Neural crest cell (in vitro differentiated cells): ENCODE measurements at regions not wholly inside any gene's neighbourhood (a gene's known extent, or its start where the extent isn't known, plus 50 kb on each side); places are given as distances from the start of the nearest gene placed in this dataset.

Source experiments
- DNase-seq: peaks from one replicate; pipeline ENCODE4 v3.0.0; 2021; ENCODE audit warnings: low read depth, mixed read lengths, low spot score
- H3K27ac Mint-ChIP-seq: one replicate; pipeline ENCODE4 v1.8.0; 2021; ENCODE audit warnings: mild to moderate bottlenecking, mixed read lengths; ENCODE audit not compliant: unreplicated experiment
- H3K27me3 Mint-ChIP-seq: 2 replicates; pipeline ENCODE4 v1.8.0; 2021; ENCODE audit warnings: low read depth, mild to moderate bottlenecking, mixed read lengths
- H3K36me3 Mint-ChIP-seq: 2 replicates; pipeline ENCODE4 v1.8.0; 2021; ENCODE audit warnings: low read depth, mild to moderate bottlenecking, mixed read lengths
- H3K4me1 Mint-ChIP-seq: 2 replicates; pipeline ENCODE4 v1.8.0; 2021; ENCODE audit warnings: mixed read lengths
- H3K4me3 Mint-ChIP-seq: one replicate; pipeline ENCODE4 v1.8.0; 2021; ENCODE audit warnings: mild to moderate bottlenecking, mixed read lengths
- H3K9me3 Mint-ChIP-seq: 2 replicates; pipeline ENCODE4 v1.8.0; 2021; ENCODE audit warnings: mixed read lengths
- TF ChIP-seq, protein P1 (sequence below): fragments of 200-600 bp; sonication (generic); conservative IDR thresholded peaks from 2 replicates; pipeline ENCODE4 v1.5.0; 2021; ENCODE audit warnings: antibody characterized with exemption, mild to moderate bottlenecking

DNA sequence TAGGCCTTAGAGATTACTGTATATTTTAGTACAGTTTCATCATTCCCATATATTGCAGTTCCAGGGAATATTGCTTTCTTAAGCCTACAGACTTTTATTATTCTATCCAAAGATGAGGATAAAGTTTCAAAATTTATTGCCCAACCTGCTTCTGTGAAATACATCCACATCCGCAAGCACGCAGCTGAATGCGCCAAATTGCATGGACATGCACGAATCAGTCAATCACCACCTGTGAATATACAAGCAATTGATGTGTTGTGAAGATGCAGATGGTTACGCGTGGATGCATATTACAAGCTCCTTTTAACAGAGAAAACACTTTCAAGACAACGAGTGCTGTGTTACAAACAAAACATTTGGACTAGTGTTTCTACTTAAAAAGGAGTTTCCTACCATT is 577.8 kb upstream of the PLXNA2 start:
- TF ChIP-seq, protein P1, sequence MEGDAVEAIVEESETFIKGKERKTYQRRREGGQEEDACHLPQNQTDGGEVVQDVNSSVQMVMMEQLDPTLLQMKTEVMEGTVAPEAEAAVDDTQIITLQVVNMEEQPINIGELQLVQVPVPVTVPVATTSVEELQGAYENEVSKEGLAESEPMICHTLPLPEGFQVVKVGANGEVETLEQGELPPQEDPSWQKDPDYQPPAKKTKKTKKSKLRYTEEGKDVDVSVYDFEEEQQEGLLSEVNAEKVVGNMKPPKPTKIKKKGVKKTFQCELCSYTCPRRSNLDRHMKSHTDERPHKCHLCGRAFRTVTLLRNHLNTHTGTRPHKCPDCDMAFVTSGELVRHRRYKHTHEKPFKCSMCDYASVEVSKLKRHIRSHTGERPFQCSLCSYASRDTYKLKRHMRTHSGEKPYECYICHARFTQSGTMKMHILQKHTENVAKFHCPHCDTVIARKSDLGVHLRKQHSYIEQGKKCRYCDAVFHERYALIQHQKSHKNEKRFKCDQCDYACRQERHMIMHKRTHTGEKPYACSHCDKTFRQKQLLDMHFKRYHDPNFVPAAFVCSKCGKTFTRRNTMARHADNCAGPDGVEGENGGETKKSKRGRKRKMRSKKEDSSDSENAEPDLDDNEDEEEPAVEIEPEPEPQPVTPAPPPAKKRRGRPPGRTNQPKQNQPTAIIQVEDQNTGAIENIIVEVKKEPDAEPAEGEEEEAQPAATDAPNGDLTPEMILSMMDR: no peak
- Mint-ChIP-seq H3K4me3 (no peak overlapping the region), H3K4me1 (no peaks in the 10 kb centered on the region), H3K27me3 (no peaks in the 10 kb centered on the region), H3K36me3 (no peaks in the 10 kb centered on the region), H3K9me3 (no peaks in the 10 kb centered on the region), H3K27ac (no peak overlapping the region)
- DNase-seq: no peak

DNA sequence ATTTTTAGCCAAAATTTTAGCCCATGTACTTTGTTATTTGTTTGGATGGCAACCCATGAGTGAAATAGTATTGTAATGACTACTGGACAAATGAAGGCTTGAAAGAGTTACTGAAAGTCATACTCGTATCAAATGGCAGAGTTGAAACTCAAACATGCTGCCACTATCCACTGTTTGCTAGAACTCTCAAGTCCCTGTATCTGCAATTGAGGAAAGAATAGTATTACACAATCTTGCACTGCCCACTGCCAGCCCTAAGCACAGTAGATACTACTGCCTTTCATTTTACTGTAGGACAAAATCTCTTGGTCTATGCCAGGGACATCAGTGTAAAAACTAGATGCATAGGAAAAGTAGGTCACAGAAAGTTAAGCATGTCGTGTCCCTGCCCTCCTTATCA is 581.1 kb upstream of the PLXNA2 start:
- no peak for DNase-seq
- no peaks in the 10 kb centered on the region for H3K9me3 Mint-ChIP-seq
- H3K36me3 Mint-ChIP-seq: no peaks in the 10 kb centered on the region
- no peak overlapping the region for H3K4me3 Mint-ChIP-seq
- no peaks in the 10 kb centered on the region for H3K4me1 Mint-ChIP-seq
- H3K27me3 Mint-ChIP-seq: no peaks in the 10 kb centered on the region
- no peak overlapping the region for H3K27ac Mint-ChIP-seq
- TF ChIP-seq, protein P1: no peak

DNA sequence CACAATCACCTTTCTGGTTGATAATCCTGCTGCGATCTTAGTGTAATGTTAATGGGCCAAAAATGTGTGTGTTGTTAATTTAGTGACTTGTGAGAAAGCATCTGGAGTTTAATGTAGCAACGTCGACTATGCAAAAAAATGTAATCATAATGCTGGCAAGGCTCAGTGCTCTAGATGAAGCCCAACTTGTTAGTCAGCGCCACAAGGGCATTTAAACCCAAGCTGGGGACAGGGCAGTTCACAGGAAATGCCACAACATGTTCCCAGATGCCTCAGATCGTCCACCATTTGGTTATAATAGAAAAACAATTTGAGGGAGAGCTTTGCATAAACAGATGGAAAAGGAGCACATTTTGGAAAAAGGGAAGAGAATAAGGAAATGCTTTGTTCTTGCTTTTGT is 585.4 kb upstream of the PLXNA2 start:
- Mint-ChIP-seq H3K36me3 (no peaks in the 10 kb centered on the region), H3K27me3 (no peaks in the 10 kb centered on the region), H3K27ac (no peak overlapping the region), H3K4me3 (no peak overlapping the region), H3K4me1 (peaks cover 14% of the 10 kb centered on the region), H3K9me3 (no peaks in the 10 kb centered on the region)
- DNase-seq: no peak
- TF ChIP-seq, protein P1: no peak

DNA sequence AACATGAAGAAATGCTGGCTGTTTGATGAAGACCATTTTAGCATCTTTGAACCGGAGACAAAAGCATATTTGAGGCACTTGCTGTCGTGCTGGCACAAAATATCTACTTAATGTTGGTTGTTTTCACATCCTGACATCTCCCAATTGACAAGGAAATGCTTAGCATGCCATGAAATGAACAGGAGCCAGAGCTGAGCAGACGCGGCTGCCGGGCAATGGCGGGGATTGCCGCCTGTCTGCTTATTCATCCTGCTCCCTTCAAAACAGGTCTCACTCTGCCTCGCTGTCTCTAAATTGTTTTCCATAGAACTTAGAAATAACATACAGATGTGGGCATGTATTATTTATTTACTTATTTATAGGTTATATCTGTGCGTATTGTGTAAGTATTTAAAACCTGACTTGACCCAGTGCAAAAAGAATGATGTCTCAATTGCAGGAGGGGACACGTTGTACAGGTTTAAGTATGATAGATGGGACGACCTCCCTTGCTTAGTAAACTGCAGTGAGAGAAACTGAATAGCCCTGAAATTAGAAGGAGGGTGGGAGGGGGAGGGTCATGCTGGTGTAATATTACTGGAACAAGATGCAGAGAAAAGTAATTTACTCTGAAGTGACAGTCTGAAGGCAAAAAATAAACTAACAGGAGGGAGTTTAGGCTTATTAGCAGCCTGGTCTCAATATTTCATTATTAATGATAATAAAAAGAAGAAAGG is 590.4 kb upstream of the PLXNA2 start:
- peak overlapping the region; percentile 70 for H3K4me3 Mint-ChIP-seq
- DNase-seq: no peak

DNA sequence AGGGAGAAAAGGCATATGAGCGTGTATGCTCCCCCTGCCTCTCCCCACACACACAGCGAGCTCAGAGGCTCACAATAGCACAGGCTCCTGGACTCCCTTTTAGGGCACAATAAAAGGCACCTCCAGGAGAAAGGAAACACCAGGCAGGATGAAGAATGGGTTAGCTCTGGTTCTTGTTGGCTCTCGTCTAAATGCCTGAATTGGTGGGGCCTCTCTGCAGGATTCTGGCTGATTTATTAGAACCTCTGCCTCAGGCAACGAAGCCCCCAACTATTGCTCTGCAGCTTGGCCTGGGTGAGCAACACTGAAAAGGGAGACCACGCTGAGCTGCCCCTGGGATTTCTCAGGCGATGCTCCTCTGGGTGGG is 590.9 kb upstream of the PLXNA2 start:
- H3K4me3 Mint-ChIP-seq: peak overlapping the region; percentile 70
- H3K4me1 Mint-ChIP-seq: peaks cover 31% of the 10 kb centered on the region
- TF ChIP-seq, protein P1: no peak
- no peaks in the 10 kb centered on the region for H3K36me3 Mint-ChIP-seq
- H3K27me3 Mint-ChIP-seq: no peaks in the 10 kb centered on the region
- DNase-seq: peak; percentile 4
- no peaks in the 10 kb centered on the region for H3K9me3 Mint-ChIP-seq
- H3K27ac Mint-ChIP-seq: peak overlapping the region; percentile 72

More for the DNA sequence above, 590.4 kb upstream of the PLXNA2 start:
- Mint-ChIP-seq H3K27me3 (no peaks in the 10 kb centered on the region), H3K27ac (peak overlapping the region; percentile 72), H3K36me3 (no peaks in the 10 kb centered on the region), H3K9me3 (no peaks in the 10 kb centered on the region), H3K4me1 (peaks cover 31% of the 10 kb centered on the region)
- TF ChIP-seq, protein P1: no peak
